Activated CD8-positive, alpha-beta T cell treated with anti-CD3 and anti-CD28 coated beads for 36 hours (primary cell): ENCODE measurements at regions not wholly inside any gene's neighbourhood (a gene's known extent, or its start where the extent isn't known, plus 50 kb on each side); places are given as distances from the start of the nearest gene placed in this dataset.
"Not testable (repeated sequence)": the region's sequence is repeated elsewhere in the genome, so short reads cannot be mapped to it uniquely, and the experiment has no call there.

Source experiments
- ATAC-seq: fragments of 200-7000 bp; cut with Tn5 transposase; one replicate; pipeline ENCODE4 v1.10.0; 2021; ENCODE audit warnings: mild to moderate bottlenecking, moderate library complexity
- CTCF ChIA-PET: fragments of 350-600 bp; sonication (Branson Sonifier 250); formaldehyde crosslinking; loops from one replicate; lab custom pipeline; 2021; ENCODE audit warnings: antibody characterized with exemption; lab: Charles Lee
- POLR2A ChIA-PET: fragments of 350-600 bp; sonication (Branson Sonifier 250); formaldehyde crosslinking; loops from one replicate; lab custom pipeline; 2021; ENCODE audit warnings: antibody characterized with exemption; lab: Charles Lee
- DNase-seq: peaks from one replicate; pipeline ENCODE4 v3.0.0-alpha.2; 2020
- H3K27ac Mint-ChIP-seq: one replicate; pipeline ENCODE4 v1.8.0; 2021; ENCODE audit warnings: mild to moderate bottlenecking, mixed read lengths
- H3K27me3 Mint-ChIP-seq: one replicate; pipeline ENCODE4 v1.8.0; 2021; ENCODE audit warnings: mixed read lengths
- H3K36me3 Mint-ChIP-seq: one replicate; pipeline ENCODE4 v1.8.0; 2021; ENCODE audit warnings: low read depth, mixed read lengths
- H3K4me1 Mint-ChIP-seq: one replicate; pipeline ENCODE4 v1.8.0; 2021; ENCODE audit warnings: low read depth, mixed read lengths
- H3K4me3 Mint-ChIP-seq: one replicate; pipeline ENCODE4 v1.8.0; 2021; ENCODE audit warnings: mild to moderate bottlenecking, moderate library complexity, mixed read lengths
- H3K9me3 Mint-ChIP-seq: one replicate; pipeline ENCODE4 v1.8.0; 2021; ENCODE audit warnings: mixed read lengths
- intact Hi-C: fragments of 100-400 bp; cut with micrococcal nuclease; formaldehyde crosslinking; loops from one replicate; pipeline ENCODE4 v1.10.0; 2022
- TF ChIP-seq, protein P1 (sequence below): fragments of 200-600 bp; IDR thresholded peaks from one replicate; pipeline ENCODE4 v1.8.0; 2022; ENCODE audit warnings: antibody characterized with exemption, mild to moderate bottlenecking

GRCh38 chr11:134941326-134941725 is 529.3 kb upstream of the B3GAT1 start:
- H3K9me3 Mint-ChIP-seq = no peaks in the 10 kb centered on the region

DNA sequence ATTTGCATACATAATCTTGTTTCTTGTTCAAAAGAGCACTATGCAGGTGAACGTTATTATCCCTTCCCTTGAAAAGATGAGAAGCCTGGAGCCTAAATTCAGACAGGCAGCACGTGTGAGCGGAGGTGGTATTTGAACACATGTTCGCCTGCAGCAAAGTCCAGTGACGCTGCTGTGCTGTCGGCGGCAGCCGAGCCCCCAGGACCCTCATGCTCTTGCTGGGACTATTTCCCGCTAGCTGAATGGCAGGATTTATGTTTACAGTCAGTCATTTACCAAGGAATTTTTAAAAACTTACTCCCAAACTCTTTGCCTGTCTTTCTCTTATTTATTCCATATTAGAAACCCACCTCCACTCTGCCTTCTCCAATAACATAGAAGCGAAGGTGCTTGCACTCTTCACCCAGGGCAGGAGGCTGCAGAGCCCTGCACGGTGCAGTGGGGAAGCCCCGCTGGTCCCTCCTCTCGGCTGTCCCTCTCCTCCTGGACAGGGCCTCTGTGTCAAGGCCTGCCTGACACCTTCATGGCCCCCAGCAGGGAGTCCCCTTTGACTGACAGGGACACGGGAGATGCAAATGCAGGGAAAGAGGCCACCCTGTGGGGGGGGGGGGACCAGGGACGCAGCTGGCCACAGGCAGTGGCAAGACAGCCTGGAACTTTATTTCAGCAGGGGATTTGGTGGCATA is 528.5 kb upstream of the B3GAT1 start:
- TF ChIP-seq, protein P1, sequence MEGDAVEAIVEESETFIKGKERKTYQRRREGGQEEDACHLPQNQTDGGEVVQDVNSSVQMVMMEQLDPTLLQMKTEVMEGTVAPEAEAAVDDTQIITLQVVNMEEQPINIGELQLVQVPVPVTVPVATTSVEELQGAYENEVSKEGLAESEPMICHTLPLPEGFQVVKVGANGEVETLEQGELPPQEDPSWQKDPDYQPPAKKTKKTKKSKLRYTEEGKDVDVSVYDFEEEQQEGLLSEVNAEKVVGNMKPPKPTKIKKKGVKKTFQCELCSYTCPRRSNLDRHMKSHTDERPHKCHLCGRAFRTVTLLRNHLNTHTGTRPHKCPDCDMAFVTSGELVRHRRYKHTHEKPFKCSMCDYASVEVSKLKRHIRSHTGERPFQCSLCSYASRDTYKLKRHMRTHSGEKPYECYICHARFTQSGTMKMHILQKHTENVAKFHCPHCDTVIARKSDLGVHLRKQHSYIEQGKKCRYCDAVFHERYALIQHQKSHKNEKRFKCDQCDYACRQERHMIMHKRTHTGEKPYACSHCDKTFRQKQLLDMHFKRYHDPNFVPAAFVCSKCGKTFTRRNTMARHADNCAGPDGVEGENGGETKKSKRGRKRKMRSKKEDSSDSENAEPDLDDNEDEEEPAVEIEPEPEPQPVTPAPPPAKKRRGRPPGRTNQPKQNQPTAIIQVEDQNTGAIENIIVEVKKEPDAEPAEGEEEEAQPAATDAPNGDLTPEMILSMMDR = no peak
- ChIA-PET CTCF (no interaction called here), POLR2A (no interaction called here)
- intact Hi-C loops = no loop called here
- no peak overlapping the region for H3K4me3 Mint-ChIP-seq
- H3K27ac Mint-ChIP-seq = no peak overlapping the region
- no peaks in the 10 kb centered on the region for H3K36me3 Mint-ChIP-seq
- no peaks in the 10 kb centered on the region for H3K9me3 Mint-ChIP-seq
- peaks cover 6% of the 10 kb centered on the region for H3K27me3 Mint-ChIP-seq
- DNase-seq (no peak), ATAC-seq (no peak)
- no peaks in the 10 kb centered on the region for H3K4me1 Mint-ChIP-seq

More at GRCh38 chr11:134941326-134941725, 529.3 kb upstream of the B3GAT1 start:
- ATAC-seq (no peak), DNase-seq (no peak)
- CTCF ChIA-PET = interaction anchor here (1.1 kb wide), 1 partner anchor 9 kb away, joined by 3 read pairs; no protein-coding TSS in a partner anchor
- Mint-ChIP-seq H3K4me1 (no peaks in the 10 kb centered on the region), H3K36me3 (no peaks in the 10 kb centered on the region), H3K27me3 (peaks cover 6% of the 10 kb centered on the region), H3K4me3 (no peak overlapping the region), H3K27ac (no peak overlapping the region)
- TF ChIP-seq, protein P1 = no peak
- POLR2A ChIA-PET = no interaction called here
- intact Hi-C loops = no loop called here

DNA sequence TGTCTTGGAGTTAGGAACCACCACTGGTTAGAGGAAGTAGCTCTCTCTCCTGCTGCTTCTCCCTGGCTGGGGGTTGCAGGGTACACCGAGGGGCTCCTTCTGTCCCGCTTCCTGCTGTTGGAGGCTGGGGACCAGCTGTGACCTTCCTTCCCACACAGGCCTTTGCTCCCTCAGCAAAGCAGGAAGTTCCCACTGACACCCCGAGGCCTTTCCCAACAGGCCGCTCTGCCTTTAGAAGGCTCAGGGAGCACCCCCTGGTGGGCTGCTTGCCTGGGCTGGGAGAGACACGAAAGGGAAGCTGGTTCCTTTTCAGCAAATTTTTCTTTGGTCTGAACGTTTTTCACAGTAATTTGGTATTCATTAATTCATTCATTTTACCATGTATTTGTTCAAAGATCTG is 527.9 kb upstream of the B3GAT1 start:
- no peaks in the 10 kb centered on the region for H3K36me3 Mint-ChIP-seq
- no peaks in the 10 kb centered on the region for H3K4me1 Mint-ChIP-seq
- H3K9me3 Mint-ChIP-seq = no peaks in the 10 kb centered on the region
- intact Hi-C loops = no loop called here
- H3K4me3 Mint-ChIP-seq = no peak overlapping the region
- ChIA-PET POLR2A (no interaction called here), CTCF (no interaction called here)
- peaks cover 6% of the 10 kb centered on the region for H3K27me3 Mint-ChIP-seq
- no peak for DNase-seq
- TF ChIP-seq, protein P1 = no peak
- H3K27ac Mint-ChIP-seq = no peak overlapping the region
- ATAC-seq = no peak

GRCh38 chr11:134939031-134939430 is 527.0 kb upstream of the B3GAT1 start:
- Mint-ChIP-seq H3K36me3 (no peaks in the 10 kb centered on the region), H3K27me3 (peaks cover 6% of the 10 kb centered on the region), H3K27ac (no peak overlapping the region), H3K4me1 (no peaks in the 10 kb centered on the region), H3K4me3 (no peak overlapping the region), H3K9me3 (no peaks in the 10 kb centered on the region)
- ATAC-seq (no peak), DNase-seq (no peak)
- intact Hi-C loops = no loop called here
- ChIA-PET CTCF (no interaction called here), POLR2A (no interaction called here)
- TF ChIP-seq, protein P1 = no peak

DNA sequence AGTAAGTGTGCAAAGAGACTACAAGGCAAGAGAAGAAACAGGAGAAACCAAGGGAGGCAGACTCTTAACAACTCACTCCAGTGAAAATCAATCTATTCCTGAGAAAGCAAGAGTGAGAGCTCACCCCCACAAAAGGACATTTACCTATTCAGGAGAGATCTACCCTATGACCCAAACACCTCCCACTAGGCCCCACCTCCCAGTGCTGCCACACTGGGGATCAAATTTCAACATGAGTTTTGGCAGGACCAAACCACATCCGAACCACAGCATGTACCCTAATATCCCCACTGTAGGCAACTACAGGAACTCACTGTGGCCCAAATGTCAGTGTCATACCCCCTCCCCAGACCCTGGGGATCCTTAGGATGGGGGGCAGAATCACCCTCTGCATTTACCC is 526.2 kb upstream of the B3GAT1 start:
- no peak for DNase-seq
- intact Hi-C loops = no loop called here
- ChIA-PET POLR2A (no interaction called here), CTCF (no interaction called here)
- Mint-ChIP-seq H3K9me3 (no peaks in the 10 kb centered on the region), H3K27me3 (peaks cover 6% of the 10 kb centered on the region), H3K4me3 (no peak overlapping the region), H3K36me3 (no peaks in the 10 kb centered on the region), H3K4me1 (no peaks in the 10 kb centered on the region), H3K27ac (no peak overlapping the region)
- TF ChIP-seq, protein P1 = no peak
- no peak for ATAC-seq

- H3K4me1 Mint-ChIP-seq, H3K4me3 Mint-ChIP-seq, POLR2A ChIA-PET, ATAC-seq, H3K9me3 Mint-ChIP-seq, H3K27me3 Mint-ChIP-seq, CTCF ChIA-PET, H3K27ac Mint-ChIP-seq, DNase-seq, intact Hi-C loops, H3K36me3 Mint-ChIP-seq: not testable (repeated sequence)
These were observed 525.2 kb upstream of the B3GAT1 start for GRCh38 chr11:134937193-134937592.
